ENCODE measurements at regions not wholly inside any gene's neighbourhood (a gene's known extent, or its start where the extent isn't known, plus 50 kb on each side); places are given as distances from the start of the nearest gene placed in this dataset.

DNA sequence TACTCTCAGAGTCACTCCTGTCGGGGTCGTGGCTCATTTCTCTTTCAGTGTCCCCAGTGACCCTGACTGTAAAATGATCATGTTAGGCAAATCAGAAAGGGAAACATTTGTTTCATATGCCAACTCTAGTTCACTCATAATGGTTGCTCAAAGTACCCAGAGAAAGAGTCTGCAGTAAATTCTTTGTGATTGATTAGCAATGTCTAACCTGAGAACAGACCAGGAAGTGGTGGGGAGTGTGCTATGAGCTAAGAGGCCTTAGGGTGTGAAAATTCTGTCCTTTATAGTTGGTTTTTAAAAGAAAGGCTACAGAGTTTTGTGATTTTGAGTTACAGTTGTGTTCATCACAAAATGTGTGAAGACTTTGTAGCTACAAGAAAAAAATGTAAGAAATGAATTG is 108.9 kb downstream of the EDEM1 start:
- TF ChIP-seq POLR2A (IDR thresholded peaks at IDR 0.05) = no peak
- TF ChIP-seq, protein P1, sequence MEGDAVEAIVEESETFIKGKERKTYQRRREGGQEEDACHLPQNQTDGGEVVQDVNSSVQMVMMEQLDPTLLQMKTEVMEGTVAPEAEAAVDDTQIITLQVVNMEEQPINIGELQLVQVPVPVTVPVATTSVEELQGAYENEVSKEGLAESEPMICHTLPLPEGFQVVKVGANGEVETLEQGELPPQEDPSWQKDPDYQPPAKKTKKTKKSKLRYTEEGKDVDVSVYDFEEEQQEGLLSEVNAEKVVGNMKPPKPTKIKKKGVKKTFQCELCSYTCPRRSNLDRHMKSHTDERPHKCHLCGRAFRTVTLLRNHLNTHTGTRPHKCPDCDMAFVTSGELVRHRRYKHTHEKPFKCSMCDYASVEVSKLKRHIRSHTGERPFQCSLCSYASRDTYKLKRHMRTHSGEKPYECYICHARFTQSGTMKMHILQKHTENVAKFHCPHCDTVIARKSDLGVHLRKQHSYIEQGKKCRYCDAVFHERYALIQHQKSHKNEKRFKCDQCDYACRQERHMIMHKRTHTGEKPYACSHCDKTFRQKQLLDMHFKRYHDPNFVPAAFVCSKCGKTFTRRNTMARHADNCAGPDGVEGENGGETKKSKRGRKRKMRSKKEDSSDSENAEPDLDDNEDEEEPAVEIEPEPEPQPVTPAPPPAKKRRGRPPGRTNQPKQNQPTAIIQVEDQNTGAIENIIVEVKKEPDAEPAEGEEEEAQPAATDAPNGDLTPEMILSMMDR (IDR thresholded peaks at IDR 0.05) = no peak
